Adrenal gland (tissue), 9 donors: ENCODE measurements at regions not wholly inside any gene's neighbourhood (a gene's known extent, or its start where the extent isn't known, plus 50 kb on each side); places are given as distances from the start of the nearest gene placed in this dataset.
A peak's percentile ranks its signal among the peaks of the same experiment; 100 is the strongest.

Experiments
- DNase-seq, 7 donors: peaks; one replicate each; pipeline ENCODE4 v3.0.0-alpha.2; 2019 to 2020
- H3K27ac ChIP-seq, 5 donors: fragments of 200-600 bp; sonication (generic) in 4 of 5; 1 replicate in 3 of 5; 2 replicates in 2 of 5; pipeline versions ENCODE4 v1.5.1 to v1.8.0; 2016 to 2020; ENCODE audit warnings: mild to moderate bottlenecking in 1 of 5
- H3K27me3 ChIP-seq: fragments of 200-600 bp; 2 replicates; pipeline ENCODE4 v1.8.0; 2021
- H3K36me3 ChIP-seq, 2 donors: fragments of 200-600 bp; replicated peaks in 1 of 2; 1 replicate in 1 of 2; 2 replicates in 1 of 2; pipeline versions ENCODE4 v1.5.1 to v1.8.0; 2018 to 2022
- H3K4me1 ChIP-seq, 2 donors: fragments of 200-600 bp; replicated peaks in 1 of 2; 1 replicate in 1 of 2; 2 replicates in 1 of 2; pipeline versions ENCODE4 v1.5.1 to v1.8.0; 2018 to 2021
- H3K4me3 ChIP-seq, 4 donors: fragments of 200-600 bp; sonication (generic) in 3 of 4; one replicate each; pipeline ENCODE4 v1.5.1; 2016 to 2018
- H3K9me3 ChIP-seq, 3 donors: fragments of 200-600 bp; sonication (generic) in 1 of 3; replicated peaks in 1 of 3; 1 replicate in 2 of 3; 2 replicates in 1 of 3; pipeline versions ENCODE4 v1.5.1 to v1.8.0; 2016 to 2021
- POLR2A ChIP-seq, 2 donors: fragments of 450-650 bp; IDR thresholded peaks; one replicate each; pipeline ENCODE4 v1.6.1; 2017; ENCODE audit warnings: antibody characterized with exemption in 2 of 2, mild to moderate bottlenecking in 2 of 2, moderate library complexity in 1 of 2
- WGBS, 4 donors: extraction: QIAGEN DNeasy Blood & Tissue Kit in 2 of 4; methylation state at CpG; one replicate each; pipeline versions ENCODE4 v1.1.5 to v1.1.7; 2013 to 2017; 5-methylcytosine and 5-hydroxymethylcytosine counted together
- intact Hi-C, 2 donors: fragments of 100-400 bp; cut with DNase I; formaldehyde crosslinking; loops; one replicate each; pipeline versions ENCODE4 v1.14.1 to v1.15.0; 2022 to 2023
- TF ChIP-seq, protein P1 (sequence below), 6 experiments: fragments of 450-650 bp in 4 of 6; fragments of 200-600 bp in 2 of 6; sonication (generic) in 1 of 6; IDR thresholded peaks; 1 replicate in 5 of 6; 2 replicates in 1 of 6; pipeline versions ENCODE4 v1.5.1 to v1.8.0; 2016 to 2021; ENCODE audit warnings: antibody characterized with exemption in 6 of 6, mild to moderate bottlenecking in 2 of 6, moderate library complexity in 1 of 6
- donor health status: healthy with polysubstance abuse.
- donor health status: Bipolar disorder and iron deficiency.
- donor health status: DM: yes; HTN: yes; CAD: no.
- donor health status: DM: no; HTN: no; CAD: no.
- donor health status: DM: no; HTN: no; CAD: no.

DNA sequence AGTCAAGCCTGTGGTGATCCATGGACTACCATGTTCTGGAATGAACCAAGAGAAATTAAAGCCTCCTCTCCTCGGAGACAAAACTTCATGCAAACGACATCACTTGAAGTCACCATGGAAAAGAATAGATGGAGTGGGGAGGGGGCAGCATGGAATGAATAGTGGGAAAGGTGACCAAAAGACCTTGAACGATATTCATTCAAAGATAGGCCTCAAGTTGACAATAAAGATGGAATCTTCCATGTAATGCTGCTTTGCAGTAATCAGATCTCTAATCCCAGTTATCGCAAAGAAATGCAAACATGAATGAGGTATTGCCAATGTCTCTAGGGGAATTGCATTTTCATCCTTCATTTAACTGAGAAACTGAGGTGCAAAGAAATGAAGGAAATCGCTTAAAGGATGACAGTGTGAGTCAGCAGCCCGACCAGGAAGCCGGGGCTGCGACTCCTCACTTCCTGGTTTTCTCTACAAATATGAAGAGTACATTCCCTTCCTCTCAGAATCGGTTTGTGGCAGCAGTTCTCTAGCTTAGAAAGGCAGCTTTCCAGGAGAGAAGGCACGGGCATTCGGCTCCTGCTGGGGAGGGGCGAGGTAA is 65.6 kb upstream of the RREB1 start:
- intact Hi-C loops: no loop called here
- Histone ChIP-seq H3K36me3 (no peaks in the 10 kb centered on the region), H3K9me3 (no peaks in the 10 kb centered on the region), H3K27ac (peak overlapping the region in 3 of 5 donors; percentile 28 to 71 (median 39)), H3K4me1 (peaks cover 0 to 10% of the 10 kb centered on the region in 2 donors), H3K4me3 (no peak overlapping the region), H3K27me3 (no peaks in the 10 kb centered on the region)
- DNase-seq: peak in 1 of 7 donors; percentile 30
- TF ChIP-seq POLR2A (IDR thresholded peaks at IDR 0.05): no peak
- TF ChIP-seq, protein P1, sequence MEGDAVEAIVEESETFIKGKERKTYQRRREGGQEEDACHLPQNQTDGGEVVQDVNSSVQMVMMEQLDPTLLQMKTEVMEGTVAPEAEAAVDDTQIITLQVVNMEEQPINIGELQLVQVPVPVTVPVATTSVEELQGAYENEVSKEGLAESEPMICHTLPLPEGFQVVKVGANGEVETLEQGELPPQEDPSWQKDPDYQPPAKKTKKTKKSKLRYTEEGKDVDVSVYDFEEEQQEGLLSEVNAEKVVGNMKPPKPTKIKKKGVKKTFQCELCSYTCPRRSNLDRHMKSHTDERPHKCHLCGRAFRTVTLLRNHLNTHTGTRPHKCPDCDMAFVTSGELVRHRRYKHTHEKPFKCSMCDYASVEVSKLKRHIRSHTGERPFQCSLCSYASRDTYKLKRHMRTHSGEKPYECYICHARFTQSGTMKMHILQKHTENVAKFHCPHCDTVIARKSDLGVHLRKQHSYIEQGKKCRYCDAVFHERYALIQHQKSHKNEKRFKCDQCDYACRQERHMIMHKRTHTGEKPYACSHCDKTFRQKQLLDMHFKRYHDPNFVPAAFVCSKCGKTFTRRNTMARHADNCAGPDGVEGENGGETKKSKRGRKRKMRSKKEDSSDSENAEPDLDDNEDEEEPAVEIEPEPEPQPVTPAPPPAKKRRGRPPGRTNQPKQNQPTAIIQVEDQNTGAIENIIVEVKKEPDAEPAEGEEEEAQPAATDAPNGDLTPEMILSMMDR (IDR thresholded peaks at IDR 0.05): no peak
- 69 to 80% (median 72%) methylated on average over 12 of the region's 12 CpGs for WGBS, 4 donors

DNA sequence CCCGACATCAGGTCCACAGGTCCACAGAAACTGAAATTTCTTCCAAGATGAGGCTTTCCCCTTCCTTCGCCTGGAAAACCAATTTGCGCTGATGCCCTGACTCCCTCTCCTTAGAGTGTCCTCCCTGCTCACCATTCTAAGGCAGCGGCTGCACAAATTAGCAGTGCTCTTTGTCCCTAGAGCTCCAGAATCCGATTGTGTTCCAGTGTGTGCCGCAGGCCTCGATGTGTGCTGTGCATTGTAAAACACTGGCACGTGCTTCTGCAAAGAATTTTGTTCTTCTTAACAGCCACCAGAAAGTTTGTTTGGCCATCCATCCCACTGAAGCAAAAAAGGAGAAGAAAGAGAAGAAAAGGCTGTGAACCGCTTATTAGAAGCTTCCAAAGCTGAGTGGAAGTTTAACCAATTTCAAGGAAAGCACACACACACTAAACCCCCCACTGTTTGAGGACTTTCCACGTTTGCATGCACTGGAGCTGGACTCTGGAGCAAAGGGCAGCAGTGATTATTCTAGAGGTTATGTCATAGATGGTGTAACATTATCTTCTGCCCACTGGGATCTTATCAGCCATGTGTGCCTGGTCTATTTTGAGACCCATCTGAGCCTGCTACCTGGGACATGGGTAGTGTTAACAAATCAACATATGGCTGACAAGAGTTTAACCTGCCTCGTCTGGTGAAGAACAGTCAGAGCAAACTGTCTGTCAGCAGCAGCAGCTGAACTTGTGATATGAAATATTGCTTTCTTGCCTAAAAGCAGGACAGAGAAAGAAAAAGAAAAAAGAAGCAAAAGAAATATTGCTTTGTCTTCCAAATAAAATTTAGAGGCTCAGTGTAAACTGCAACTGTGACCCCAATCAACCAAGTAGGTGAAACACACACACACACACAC is 64.9 kb upstream of the RREB1 start:
- Histone ChIP-seq H3K9me3 (no peaks in the 10 kb centered on the region), H3K27me3 (no peaks in the 10 kb centered on the region), H3K4me3 (no peak overlapping the region), H3K4me1 (peaks cover under 1 to 14% of the 10 kb centered on the region in 2 donors), H3K36me3 (no peaks in the 10 kb centered on the region), H3K27ac (peak overlapping the region in 3 of 5 donors; percentile 28 to 71 (median 39))
- TF ChIP-seq, protein P1 (IDR thresholded peaks at IDR 0.05): no peak
- TF ChIP-seq POLR2A (IDR thresholded peaks at IDR 0.05): no peak
- intact Hi-C loops: no loop called here
- no peak for DNase-seq
- WGBS, 4 donors: 76 to 82% (median 79%) methylated on average over 11 of the region's 11 CpGs

DNA sequence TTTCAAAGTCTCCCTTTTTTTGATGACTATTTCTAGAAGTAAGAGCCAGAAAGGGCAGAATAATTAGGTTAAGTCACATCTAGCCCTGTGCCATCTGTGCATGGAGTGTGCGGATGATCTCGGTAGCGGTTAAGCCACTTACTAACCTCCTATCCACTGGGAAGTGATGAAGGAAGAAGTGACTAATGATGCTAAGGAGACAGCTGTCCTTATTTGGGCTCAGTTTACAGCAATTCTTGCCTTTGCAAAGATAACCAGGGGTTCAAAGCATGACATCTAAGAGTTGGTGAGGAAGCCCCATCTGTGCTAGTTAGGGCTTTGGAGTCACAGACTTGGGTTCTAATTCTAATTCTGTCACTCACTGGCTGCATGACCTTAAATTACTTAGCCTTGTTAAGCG is 62.4 kb upstream of the RREB1 start:
- intact Hi-C loops: no loop called here
- WGBS, 4 donors: 92 to 96% (median 95%) methylated on average over 4 of the region's 4 CpGs
- Histone ChIP-seq H3K4me3 (no peak overlapping the region), H3K36me3 (no peaks in the 10 kb centered on the region), H3K27ac (no peak overlapping the region), H3K4me1 (peaks cover 4 to 24% of the 10 kb centered on the region in 2 donors), H3K27me3 (no peaks in the 10 kb centered on the region), H3K9me3 (no peaks in the 10 kb centered on the region)
- TF ChIP-seq, protein P1 (IDR thresholded peaks at IDR 0.05): no peak
- no peak for TF ChIP-seq POLR2A (IDR thresholded peaks at IDR 0.05)
- DNase-seq: no peak

DNA sequence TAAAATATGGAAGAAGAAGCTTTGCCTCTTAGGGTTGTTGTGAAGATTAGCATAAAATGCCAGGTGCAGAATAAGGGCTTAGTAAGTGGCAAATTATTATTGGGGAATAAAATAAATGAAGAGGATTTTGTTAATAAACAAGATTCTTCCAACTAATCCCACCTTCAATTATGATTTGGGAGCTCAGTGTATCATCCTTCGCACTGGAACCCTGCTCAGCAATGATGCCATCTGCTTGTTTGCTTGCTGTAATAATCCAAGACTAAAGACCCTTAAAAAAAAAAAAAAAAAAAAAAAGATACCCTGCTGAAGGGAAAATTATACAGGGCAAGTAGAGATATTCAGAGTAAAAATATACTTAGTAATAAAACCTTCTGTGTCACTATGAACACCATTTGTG is 62.0 kb upstream of the RREB1 start:
- DNase-seq: no peak
- Histone ChIP-seq H3K36me3 (no peaks in the 10 kb centered on the region), H3K4me1 (peaks cover 4 to 24% of the 10 kb centered on the region in 2 donors), H3K27ac (no peak overlapping the region), H3K9me3 (no peaks in the 10 kb centered on the region), H3K27me3 (no peaks in the 10 kb centered on the region), H3K4me3 (no peak overlapping the region)
- WGBS, 4 donors: 93 to 100% (median 99%) methylated on average over 1 of the region's 1 CpG
- no peak for TF ChIP-seq POLR2A (IDR thresholded peaks at IDR 0.05)
- TF ChIP-seq, protein P1 (IDR thresholded peaks at IDR 0.05): no peak
- intact Hi-C loops: no loop called here
